Fibroblast of mammary gland (primary cell): ENCODE measurements at regions not wholly inside any gene's neighbourhood (a gene's known extent, or its start where the extent isn't known, plus 50 kb on each side); places are given as distances from the start of the nearest gene placed in this dataset.

Experiments used
- DNase-seq: peaks from one replicate; pipeline ENCODE4 v3.0.0-alpha.2; 2010; ENCODE audit warnings: low read depth
- H3K4me3 ChIP-seq: 2 replicates; pipeline ENCODE4 v1.5.1; 2011; ENCODE audit warnings: low read depth, mild to moderate bottlenecking, low read length, moderate library complexity; ENCODE audit not compliant: control insufficient read depth
- CTCF ChIP-seq: conservative IDR thresholded peaks from 2 replicates; pipeline ENCODE4 v1.5.1; 2011; ENCODE audit warnings: low read depth, low read length, inconsistent platforms; ENCODE audit not compliant: control insufficient read depth, insufficient read depth

- no peak overlapping the region for H3K4me3 ChIP-seq
- DNase-seq, result peak; percentile 83
- no peak for TF ChIP-seq CTCF
Measured at GRCh38 chr10:4260483-4261124, 475.6 kb upstream of the KLF6 start.

GRCh38 chr10:4257939-4258465 is 473.0 kb upstream of the KLF6 start:
- DNase-seq, result no peak
- TF ChIP-seq CTCF, result no peak
- no peak overlapping the region for H3K4me3 ChIP-seq

GRCh38 chr10:4256971-4257370 is 472.0 kb upstream of the KLF6 start:
- no peak overlapping the region for H3K4me3 ChIP-seq
- TF ChIP-seq CTCF, result no peak
- no peak for DNase-seq

- DNase-seq, result no peak
- TF ChIP-seq CTCF, result no peak
- no peak overlapping the region for H3K4me3 ChIP-seq
Measured at GRCh38 chr10:4255751-4256150, 470.7 kb upstream of the KLF6 start.

GRCh38 chr10:4254101-4254994 is 469.3 kb upstream of the KLF6 start:
- no peak overlapping the region for H3K4me3 ChIP-seq
- no peak for TF ChIP-seq CTCF
- DNase-seq, result peak; percentile 93

- H3K4me3 ChIP-seq, result no peak overlapping the region
- no peak for TF ChIP-seq CTCF
- no peak for DNase-seq
Measured at GRCh38 chr10:4252701-4253100, 467.7 kb upstream of the KLF6 start.
